Hepatocyte (in vitro differentiated cells): ENCODE measurements at regions not wholly inside any gene's neighbourhood (a gene's known extent, or its start where the extent isn't known, plus 50 kb on each side); places are given as distances from the start of the nearest gene placed in this dataset.

Source experiments
- DNase-seq: peaks from one replicate; pipeline ENCODE4 v3.0.0-alpha.2; 2016; ENCODE audit warnings: low spot score
- H2AFZ ChIP-seq: fragments of 200-600 bp; sonication (generic); 2 replicates; pipeline ENCODE4 v1.6.0; 2016; ENCODE audit warnings: antibody characterized with exemption, mild to moderate bottlenecking
- H3K27ac ChIP-seq: fragments of 200-600 bp; sonication (generic); 2 replicates; pipeline ENCODE4 v1.5.1; 2016; ENCODE audit warnings: mild to moderate bottlenecking
- H3K27me3 ChIP-seq: fragments of 200-600 bp; sonication (generic); 2 replicates; pipeline ENCODE4 v1.6.1; 2016
- H3K36me3 ChIP-seq: fragments of 200-600 bp; sonication (generic); replicated peaks from 2 replicates; pipeline ENCODE4 v1.5.1; 2016; ENCODE audit warnings: low read depth; ENCODE audit not compliant: insufficient read depth
- H3K4me1 ChIP-seq: fragments of 200-600 bp; sonication (generic); 2 replicates; pipeline ENCODE4 v1.5.1; 2016; ENCODE audit warnings: mild to moderate bottlenecking, moderate library complexity; ENCODE audit not compliant: insufficient read depth
- H3K4me2 ChIP-seq: fragments of 200-600 bp; sonication (generic); 2 replicates; pipeline ENCODE4 v1.6.0; 2016
- H3K4me3 ChIP-seq: fragments of 200-600 bp; sonication (generic); 2 replicates; pipeline ENCODE4 v1.5.1; 2016; ENCODE audit warnings: mild to moderate bottlenecking
- H3K79me2 ChIP-seq: fragments of 200-600 bp; sonication (generic); 2 replicates; pipeline ENCODE4 v1.6.0; 2017; ENCODE audit warnings: mild to moderate bottlenecking
- H3K9me2 ChIP-seq: fragments of 200-600 bp; sonication (generic); replicated peaks from 2 replicates; pipeline ENCODE4 v1.6.0; 2017; ENCODE audit warnings: mild to moderate bottlenecking; ENCODE audit not compliant: insufficient read depth
- H3K9me3 ChIP-seq: fragments of 200-600 bp; sonication (generic); 2 replicates; pipeline ENCODE4 v1.5.1; 2016; ENCODE audit warnings: low read depth, mild to moderate bottlenecking
- H4K20me1 ChIP-seq: fragments of 200-600 bp; sonication (generic); 2 replicates; pipeline ENCODE4 v1.6.0; 2016; ENCODE audit warnings: mild to moderate bottlenecking; ENCODE audit not compliant: insufficient read depth, poor library complexity, severe bottlenecking
- CTCF ChIP-seq: fragments of 200-600 bp; sonication (generic); IDR thresholded peaks from 2 replicates; pipeline ENCODE4 v1.5.1; 2016; ENCODE audit warnings: antibody characterized with exemption, mild to moderate bottlenecking; ENCODE audit not compliant: poor library complexity
- EZH2 ChIP-seq: fragments of 200-600 bp; sonication (generic); IDR thresholded peaks from 2 replicates; pipeline ENCODE4 v1.6.1; 2016; ENCODE audit warnings: antibody characterized with exemption, mild to moderate bottlenecking, borderline replicate concordance
- EZH2phosphoT487 ChIP-seq: fragments of 200-600 bp; sonication (generic); IDR thresholded peaks from one replicate; pipeline ENCODE4 v1.6.1; 2018; ENCODE audit warnings: antibody characterized with exemption, mild to moderate bottlenecking, low read depth, moderate library complexity; ENCODE audit not compliant: unreplicated experiment, severe bottlenecking
- WGBS: methylation state at CpG from one replicate; pipeline ENCODE4 v1.1.6; 2016; ENCODE audit warnings: low lambda C conversion rate; ENCODE audit errors: missing lambda C conversion rate; 5-methylcytosine and 5-hydroxymethylcytosine counted together

GRCh38 chr5:72721844-72722243, 94.6 kb upstream of the TNPO1 start:
- Histone ChIP-seq H3K27ac (no peak overlapping the region), H3K27me3 (no peaks in the 10 kb centered on the region), H3K36me3 (no peaks in the 10 kb centered on the region), H3K4me1 (no peaks in the 10 kb centered on the region), H3K79me2 (no peaks in the 10 kb centered on the region), H3K9me2 (no peaks in the 10 kb centered on the region), H4K20me1 (no peaks in the 10 kb centered on the region), H3K9me3 (no peaks in the 10 kb centered on the region), H3K4me3 (no peak overlapping the region), H3K4me2 (no peak overlapping the region), H2AFZ (no peak overlapping the region)
- 91% methylated on average over 2 of the region's 2 CpGs for WGBS
- no peak for TF ChIP-seq CTCF
- no peak for TF ChIP-seq EZH2phosphoT487
- TF ChIP-seq EZH2, result no peak
- no peak for DNase-seq

- H3K4me3 ChIP-seq, result no peak overlapping the region
- no peaks in the 10 kb centered on the region for H3K79me2 ChIP-seq
- no peak overlapping the region for H3K4me2 ChIP-seq
- H4K20me1 ChIP-seq, result no peaks in the 10 kb centered on the region
- no peaks in the 10 kb centered on the region for H3K36me3 ChIP-seq
- H3K4me1 ChIP-seq, result no peaks in the 10 kb centered on the region
- no peak overlapping the region for H3K27ac ChIP-seq
- 71% methylated on average over 4 of the region's 4 CpGs for WGBS
- no peaks in the 10 kb centered on the region for H3K9me3 ChIP-seq
- no peaks in the 10 kb centered on the region for H3K27me3 ChIP-seq
- H3K9me2 ChIP-seq, result no peaks in the 10 kb centered on the region
- no peak overlapping the region for H2AFZ ChIP-seq
- TF ChIP-seq EZH2, result no peak
- no peak for TF ChIP-seq CTCF
- no peak for TF ChIP-seq EZH2phosphoT487
- DNase-seq, result no peak
Observed at GRCh38 chr5:72720205-72720604, 96.3 kb upstream of the TNPO1 start.

GRCh38 chr5:72711351-72711750, 105.1 kb upstream of the TNPO1 start:
- no peaks in the 10 kb centered on the region for H3K79me2 ChIP-seq
- H3K4me1 ChIP-seq, result no peaks in the 10 kb centered on the region
- no peak overlapping the region for H3K4me3 ChIP-seq
- H3K9me2 ChIP-seq, result no peaks in the 10 kb centered on the region
- 76% methylated on average over 2 of the region's 2 CpGs for WGBS
- no peaks in the 10 kb centered on the region for H4K20me1 ChIP-seq
- H3K36me3 ChIP-seq, result no peaks in the 10 kb centered on the region
- no peaks in the 10 kb centered on the region for H3K27me3 ChIP-seq
- H3K9me3 ChIP-seq, result no peaks in the 10 kb centered on the region
- TF ChIP-seq EZH2, result no peak
- no peak for TF ChIP-seq EZH2phosphoT487
- no peak for TF ChIP-seq CTCF
- no peak overlapping the region for H2AFZ ChIP-seq
- H3K4me2 ChIP-seq, result no peak overlapping the region
- no peak for DNase-seq
- H3K27ac ChIP-seq, result no peak overlapping the region

GRCh38 chr5:72709341-72709740, 107.1 kb upstream of the TNPO1 start:
- H3K27ac ChIP-seq, result no peak overlapping the region
- no peak overlapping the region for H3K4me2 ChIP-seq
- DNase-seq, result no peak
- H3K27me3 ChIP-seq, result no peaks in the 10 kb centered on the region
- no peaks in the 10 kb centered on the region for H3K9me2 ChIP-seq
- no peaks in the 10 kb centered on the region for H4K20me1 ChIP-seq
- no peaks in the 10 kb centered on the region for H3K36me3 ChIP-seq
- H3K4me1 ChIP-seq, result no peaks in the 10 kb centered on the region
- 80% methylated on average over 1 of the region's 1 CpG for WGBS
- no peak overlapping the region for H2AFZ ChIP-seq
- no peaks in the 10 kb centered on the region for H3K79me2 ChIP-seq
- TF ChIP-seq CTCF (no peak), EZH2phosphoT487 (no peak), EZH2 (no peak)
- no peak overlapping the region for H3K4me3 ChIP-seq
- H3K9me3 ChIP-seq, result no peaks in the 10 kb centered on the region
